ENCODE measurements at regions not wholly inside any gene's neighbourhood (a gene's known extent, or its start where the extent isn't known, plus 50 kb on each side); places are given as distances from the start of the nearest gene placed in this dataset.
"Not testable (repeated sequence)": the region's sequence is repeated elsewhere in the genome, so short reads cannot be mapped to it uniquely, and the experiment has no call there.

DNA sequence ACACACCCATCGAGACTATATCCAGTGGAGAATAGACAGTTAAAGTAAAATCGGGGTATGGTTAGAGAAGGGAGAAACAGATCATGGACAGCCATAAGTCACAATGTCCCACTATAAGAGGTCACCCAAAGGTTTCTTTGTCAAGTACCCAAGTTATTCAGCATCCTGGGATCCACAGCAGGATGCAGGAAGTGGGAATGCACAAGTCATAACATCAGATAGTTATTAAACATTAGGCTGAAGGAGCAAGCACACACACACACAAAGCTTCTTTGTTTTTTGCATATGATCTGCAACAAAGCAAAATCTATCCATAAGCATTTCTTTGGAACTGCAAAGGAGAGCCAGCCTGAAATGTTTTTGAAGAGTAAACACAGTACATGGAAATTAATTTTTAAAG, 111.6 kb downstream of the NOC3L start:
- Histone ChIP-seq H3K9me3 (replicated peaks in 1 of 2; ENCODE audit: control insufficient read depth in 1 of 2, insufficient read depth in 1 of 2, low read length in 2 of 2) (no peaks in the 10 kb centered on the region), H3K4me1 (ENCODE audit: control insufficient read depth in 1 of 2, insufficient read depth in 2 of 2, low read length in 2 of 2) (no peaks in the 10 kb centered on the region), H3K27ac (ENCODE audit: low read depth in 1 of 2, low read length in 2 of 2) (no peak overlapping the region), H3K4me2 (replicated peaks; ENCODE audit: extremely low read depth, low read length, poor library complexity, severe bottlenecking) (no peak overlapping the region), H3K27me3 (ENCODE audit: control insufficient read depth in 2 of 2, insufficient read depth in 2 of 2, low read length in 2 of 2) (no peaks in the 10 kb centered on the region), H2AFZ (ENCODE audit: insufficient read depth, low read depth, low read length, poor library complexity, severe bottlenecking) (no peak overlapping the region), H3K9ac (ENCODE audit: insufficient read depth, low read length, poor library complexity, severe bottlenecking) (no peak overlapping the region), H3K79me2 (ENCODE audit: insufficient read depth, low read length) (no peaks in the 10 kb centered on the region), H4K20me1 (ENCODE audit: insufficient read depth, low read length) (no peaks in the 10 kb centered on the region), H3K4me3 (replicated peaks in 1 of 3; ENCODE audit: low read depth in 2 of 3, low read length in 3 of 3) (no peak overlapping the region), H3K36me3 (replicated peaks in 1 of 2; ENCODE audit: control insufficient read depth in 1 of 2, insufficient read depth in 2 of 2, low read length in 2 of 2) (no peaks in the 10 kb centered on the region)
- H3K9me3 Mint-ChIP-seq, result peaks cover 0 to 3% (median 0%) of the 10 kb centered on the region in 7 donors
- intact Hi-C loops (cut with micrococcal nuclease), result no loop called here
- no peak overlapping the region for H3K4me3 Mint-ChIP-seq
- no peak for DNase-seq
- no peaks in the 10 kb centered on the region for H3K36me3 Mint-ChIP-seq
- no peak overlapping the region for H3K27ac Mint-ChIP-seq
- no peaks in the 10 kb centered on the region for H3K4me1 Mint-ChIP-seq
- peaks cover 4 to 6% (median 4%) of the 10 kb centered on the region in 3 donors for H3K27me3 Mint-ChIP-seq (ENCODE audit: low read depth in 3 of 3)
- no CpG with 5 or more reads among the region's 2 CpGs for WGBS (ENCODE audit: insufficient coverage)
- no peak for TF ChIP-seq CTCF (IDR thresholded peaks at IDR 0.05)

DNA sequence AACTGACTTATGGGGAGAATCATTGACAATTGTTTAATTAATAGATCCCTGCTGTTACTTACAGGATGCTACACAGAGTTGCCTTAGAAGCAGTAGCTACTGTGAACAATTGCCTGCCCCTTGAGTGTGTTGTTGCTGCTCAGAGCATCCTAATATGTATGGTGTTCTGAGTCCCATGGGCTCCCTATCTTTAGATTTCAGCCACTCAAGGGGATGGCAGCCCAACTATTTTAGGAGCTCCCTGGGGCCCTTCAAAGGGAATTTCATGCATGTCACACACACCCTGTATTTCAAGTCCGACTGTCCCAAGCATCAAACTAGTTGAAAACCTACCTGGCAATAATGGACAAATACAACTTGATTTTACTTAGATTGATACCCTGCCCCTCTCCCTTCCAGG, 111.2 kb downstream of the NOC3L start:
- WGBS (ENCODE audit: insufficient coverage), result 100% methylated on average over 1 of the region's 1 CpG
- Histone ChIP-seq H3K27me3 (ENCODE audit: control insufficient read depth in 2 of 2, insufficient read depth in 2 of 2, low read length in 2 of 2) (no peaks in the 10 kb centered on the region), H3K9ac (ENCODE audit: insufficient read depth, low read length, poor library complexity, severe bottlenecking) (no peak overlapping the region), H3K4me3 (replicated peaks in 1 of 3; ENCODE audit: low read depth in 2 of 3, low read length in 3 of 3) (no peak overlapping the region), H3K27ac (ENCODE audit: low read depth in 1 of 2, low read length in 2 of 2) (no peak overlapping the region), H3K79me2 (ENCODE audit: insufficient read depth, low read length) (no peaks in the 10 kb centered on the region), H3K36me3 (replicated peaks in 1 of 2; ENCODE audit: control insufficient read depth in 1 of 2, insufficient read depth in 2 of 2, low read length in 2 of 2) (no peaks in the 10 kb centered on the region), H3K4me2 (replicated peaks; ENCODE audit: extremely low read depth, low read length, poor library complexity, severe bottlenecking) (no peak overlapping the region), H2AFZ (ENCODE audit: insufficient read depth, low read depth, low read length, poor library complexity, severe bottlenecking) (no peak overlapping the region), H3K4me1 (ENCODE audit: control insufficient read depth in 1 of 2, insufficient read depth in 2 of 2, low read length in 2 of 2) (no peaks in the 10 kb centered on the region), H4K20me1 (ENCODE audit: insufficient read depth, low read length) (no peaks in the 10 kb centered on the region), H3K9me3 (replicated peaks in 1 of 2; ENCODE audit: control insufficient read depth in 1 of 2, insufficient read depth in 1 of 2, low read length in 2 of 2) (no peaks in the 10 kb centered on the region)
- Mint-ChIP-seq H3K27me3 (ENCODE audit: low read depth in 3 of 3) (peaks cover 4 to 6% (median 5%) of the 10 kb centered on the region in 3 donors), H3K4me1 (no peaks in the 10 kb centered on the region), H3K4me3 (no peak overlapping the region), H3K27ac (no peak overlapping the region), H3K36me3 (no peaks in the 10 kb centered on the region), H3K9me3 (peaks cover 0 to 3% (median 0%) of the 10 kb centered on the region in 7 donors)
- no peak for TF ChIP-seq CTCF (IDR thresholded peaks at IDR 0.05)
- DNase-seq, result no peak
- intact Hi-C loops (cut with micrococcal nuclease), result no loop called here

GRCh38 chr10:94257407-94257806, 105.3 kb downstream of the NOC3L start:
- H3K9me3 ChIP-seq (replicated peaks in 1 of 2; ENCODE audit: control insufficient read depth in 1 of 2, insufficient read depth in 1 of 2, low read length in 2 of 2); intact Hi-C loops (cut with micrococcal nuclease); H3K27me3 Mint-ChIP-seq (ENCODE audit: low read depth in 3 of 3); H3K4me3 Mint-ChIP-seq; H3K79me2 ChIP-seq (ENCODE audit: insufficient read depth, low read length); H3K27me3 ChIP-seq (ENCODE audit: control insufficient read depth in 2 of 2, insufficient read depth in 2 of 2, low read length in 2 of 2); H4K20me1 ChIP-seq (ENCODE audit: insufficient read depth, low read length); DNase-seq; H3K9ac ChIP-seq (ENCODE audit: insufficient read depth, low read length, poor library complexity, severe bottlenecking); H3K36me3 Mint-ChIP-seq; H3K36me3 ChIP-seq (replicated peaks in 1 of 2; ENCODE audit: control insufficient read depth in 1 of 2, insufficient read depth in 2 of 2, low read length in 2 of 2); H3K4me2 ChIP-seq (replicated peaks; ENCODE audit: extremely low read depth, low read length, poor library complexity, severe bottlenecking); H3K4me3 ChIP-seq (replicated peaks in 1 of 3; ENCODE audit: low read depth in 2 of 3, low read length in 3 of 3); H3K27ac ChIP-seq (ENCODE audit: low read depth in 1 of 2, low read length in 2 of 2); H3K27ac Mint-ChIP-seq; H3K4me1 Mint-ChIP-seq; H3K4me1 ChIP-seq (ENCODE audit: control insufficient read depth in 1 of 2, insufficient read depth in 2 of 2, low read length in 2 of 2); H3K9me3 Mint-ChIP-seq; H2AFZ ChIP-seq (ENCODE audit: insufficient read depth, low read depth, low read length, poor library complexity, severe bottlenecking): not testable (repeated sequence)
- WGBS (ENCODE audit: insufficient coverage), result 88% methylated on average over 3 of the region's 6 CpGs

Measured in CD14-positive monocyte (primary cell).